Sigmoid colon (tissue), 4 donors: ENCODE measurements at regions not wholly inside any gene's neighbourhood (a gene's known extent, or its start where the extent isn't known, plus 50 kb on each side); places are given as distances from the start of the nearest gene placed in this dataset.

Experiments used
- CTCF ChIP-seq, 4 experiments: fragments of 450-650 bp in 3 of 4; fragments of 200-600 bp in 1 of 4; IDR thresholded peaks; one replicate each; pipeline ENCODE4 v1.5.1; 2016 to 2019; ENCODE audit warnings: antibody characterized with exemption in 4 of 4, mild to moderate bottlenecking in 3 of 4, moderate library complexity in 2 of 4
- EP300 ChIP-seq, 4 donors: sonication (generic); formaldehyde crosslinking; IDR thresholded peaks; one replicate each; pipeline ENCODE4 v1.6.1; 2017; ENCODE audit warnings: antibody characterized with exemption in 4 of 4
- POLR2A ChIP-seq, 2 donors: fragments of 450-650 bp; IDR thresholded peaks; one replicate each; pipeline ENCODE4 v1.6.1; 2016; ENCODE audit warnings: antibody characterized with exemption in 2 of 2, mild to moderate bottlenecking in 2 of 2, moderate library complexity in 2 of 2
- POLR2AphosphoS5 ChIP-seq, 4 donors: sonication (generic); formaldehyde crosslinking; IDR thresholded peaks; one replicate each; pipeline ENCODE4 v1.6.1; 2017; ENCODE audit warnings: antibody characterized with exemption in 4 of 4

- TF ChIP-seq CTCF (IDR thresholded peaks at IDR 0.05) (no peak), POLR2AphosphoS5 (IDR thresholded peaks at IDR 0.05) (no peak), EP300 (IDR thresholded peaks at IDR 0.05) (no peak), POLR2A (IDR thresholded peaks at IDR 0.05) (no peak)
Measured at GRCh38 chr13:24076636-24077035, 83.9 kb upstream of the SPATA13 start.
